ENCODE measurements at regions not wholly inside any gene's neighbourhood (a gene's known extent, or its start where the extent isn't known, plus 50 kb on each side); places are given as distances from the start of the nearest gene placed in this dataset.
"Not testable (repeated sequence)": the region's sequence is repeated elsewhere in the genome, so short reads cannot be mapped to it uniquely, and the experiment has no call there.

- Histone ChIP-seq H3K9me3 (ENCODE audit: control insufficient read depth, insufficient read depth, low read length) (no peaks in the 10 kb centered on the region), H3K27me3 (ENCODE audit: control insufficient read depth, insufficient read depth, low read length) (no peaks in the 10 kb centered on the region), H3K36me3 (ENCODE audit: control insufficient read depth, insufficient read depth, low read length) (no peaks in the 10 kb centered on the region)
Observed at GRCh38 chr1:181985936-181986906, 75.3 kb downstream of the ZNF648 start.

DNA sequence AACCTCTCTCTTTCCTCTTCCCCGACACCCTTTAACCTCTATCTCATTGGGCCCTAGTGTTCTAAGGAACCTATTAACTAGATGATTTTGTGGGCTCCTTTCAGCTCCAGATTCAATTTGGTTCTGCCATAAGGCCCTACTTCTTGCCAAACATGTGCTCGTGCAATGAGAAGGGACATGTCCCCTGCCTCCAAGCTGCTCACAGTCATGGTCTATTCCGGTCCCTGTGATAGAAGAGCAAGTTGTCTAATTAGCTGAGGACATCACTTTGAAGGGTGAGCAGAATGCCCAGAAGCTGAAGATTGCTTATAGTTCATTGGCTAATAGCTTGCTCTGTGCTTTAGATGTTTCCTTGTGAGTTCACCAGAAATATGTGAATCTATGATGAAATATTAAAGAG lies 76.2 kb downstream of the ZNF648 start:
- Histone ChIP-seq H3K4me3 (ENCODE audit: low read depth, low read length) (no peak overlapping the region), H3K9me3 (ENCODE audit: control insufficient read depth, insufficient read depth, low read length) (no peaks in the 10 kb centered on the region), H3K36me3 (ENCODE audit: control insufficient read depth, insufficient read depth, low read length) (no peaks in the 10 kb centered on the region), H3K27me3 (ENCODE audit: control insufficient read depth, insufficient read depth, low read length) (no peaks in the 10 kb centered on the region), H3K27ac (ENCODE audit: low read depth, low read length) (no peak overlapping the region), H3K4me1 (ENCODE audit: control insufficient read depth, insufficient read depth, low read length) (peaks cover 14% of the 10 kb centered on the region; the same call in 1 of the 2 replicates), H3K9ac (ENCODE audit: low read depth, low read length) (no peak overlapping the region)

More at GRCh38 chr1:181985936-181986906, 75.3 kb downstream of the ZNF648 start:
- Histone ChIP-seq H3K4me1 (ENCODE audit: control insufficient read depth, insufficient read depth, low read length) (peaks cover 14% of the 10 kb centered on the region; the same call in 1 of the 2 replicates), H3K9ac (ENCODE audit: low read depth, low read length) (no peak overlapping the region), H3K27ac (ENCODE audit: low read depth, low read length) (no peak overlapping the region), H3K4me3 (ENCODE audit: low read depth, low read length) (no peak overlapping the region)

- no peaks in the 10 kb centered on the region for H3K27me3 ChIP-seq (ENCODE audit: control insufficient read depth, insufficient read depth, low read length)
- H3K27ac ChIP-seq (ENCODE audit: low read depth, low read length) = no peak overlapping the region
- peaks cover 14% of the 10 kb centered on the region; the same call in 1 of the 2 replicates for H3K4me1 ChIP-seq (ENCODE audit: control insufficient read depth, insufficient read depth, low read length)
- no peak overlapping the region for H3K4me3 ChIP-seq (ENCODE audit: low read depth, low read length)
- no peaks in the 10 kb centered on the region for H3K36me3 ChIP-seq (ENCODE audit: control insufficient read depth, insufficient read depth, low read length)
- no peaks in the 10 kb centered on the region for H3K9me3 ChIP-seq (ENCODE audit: control insufficient read depth, insufficient read depth, low read length)
- H3K9ac ChIP-seq (ENCODE audit: low read depth, low read length) = no peak overlapping the region
Observed at GRCh38 chr1:181984006-181984405, 77.5 kb downstream of the ZNF648 start.

- H3K9me3 ChIP-seq (ENCODE audit: control insufficient read depth, insufficient read depth, low read length) = no peaks in the 10 kb centered on the region
- no peak overlapping the region for H3K27ac ChIP-seq (ENCODE audit: low read depth, low read length)
- peaks cover 10% of the 10 kb centered on the region; the same call in 1 of the 2 replicates for H3K4me1 ChIP-seq (ENCODE audit: control insufficient read depth, insufficient read depth, low read length)
- H3K27me3 ChIP-seq (ENCODE audit: control insufficient read depth, insufficient read depth, low read length) = no peaks in the 10 kb centered on the region
- no peak overlapping the region for H3K4me3 ChIP-seq (ENCODE audit: low read depth, low read length)
- no peaks in the 10 kb centered on the region for H3K36me3 ChIP-seq (ENCODE audit: control insufficient read depth, insufficient read depth, low read length)
- no peak overlapping the region for H3K9ac ChIP-seq (ENCODE audit: low read depth, low read length)
Observed at GRCh38 chr1:181981821-181982220, 79.7 kb downstream of the ZNF648 start.

DNA sequence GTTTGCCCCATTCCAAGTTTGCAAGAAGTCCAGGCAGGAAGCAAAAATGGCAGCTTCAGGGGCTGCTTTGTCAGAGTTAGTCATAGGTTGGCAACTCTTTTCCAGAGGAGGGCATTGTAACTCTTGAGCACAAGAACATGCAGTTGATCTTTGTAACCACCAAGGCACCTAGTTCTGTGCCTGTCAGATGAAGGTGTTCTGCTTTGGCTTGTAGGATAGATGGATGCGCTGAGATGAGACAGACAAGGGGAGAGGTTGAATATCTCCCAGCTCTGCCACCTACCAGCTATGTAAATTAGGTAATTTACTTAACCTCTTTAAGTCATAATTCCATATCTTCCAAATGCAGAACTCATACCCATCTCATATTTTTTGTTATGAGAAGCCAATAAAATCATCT lies 89.3 kb downstream of the ZNF648 start:
- Histone ChIP-seq H3K4me1 (ENCODE audit: control insufficient read depth, insufficient read depth, low read length) (peaks cover 23% of the 10 kb centered on the region), H3K27ac (ENCODE audit: low read depth, low read length) (no peak overlapping the region), H3K9me3 (ENCODE audit: control insufficient read depth, insufficient read depth, low read length) (no peaks in the 10 kb centered on the region), H3K27me3 (ENCODE audit: control insufficient read depth, insufficient read depth, low read length) (no peaks in the 10 kb centered on the region), H3K4me3 (ENCODE audit: low read depth, low read length) (no peak overlapping the region), H3K36me3 (ENCODE audit: control insufficient read depth, insufficient read depth, low read length) (no peaks in the 10 kb centered on the region), H3K9ac (ENCODE audit: low read depth, low read length) (no peak overlapping the region)

GRCh38 chr1:181971424-181971823 lies 90.1 kb downstream of the ZNF648 start:
- H3K27me3 ChIP-seq (ENCODE audit: control insufficient read depth, insufficient read depth, low read length) = no peaks in the 10 kb centered on the region
- H3K4me3 ChIP-seq (ENCODE audit: low read depth, low read length) = no peak overlapping the region
- no peak overlapping the region for H3K9ac ChIP-seq (ENCODE audit: low read depth, low read length)
- H3K9me3 ChIP-seq (ENCODE audit: control insufficient read depth, insufficient read depth, low read length) = no peaks in the 10 kb centered on the region
- H3K36me3 ChIP-seq (ENCODE audit: control insufficient read depth, insufficient read depth, low read length) = no peaks in the 10 kb centered on the region
- H3K4me1 ChIP-seq (ENCODE audit: control insufficient read depth, insufficient read depth, low read length) = peaks cover 23% of the 10 kb centered on the region
- H3K27ac ChIP-seq (ENCODE audit: low read depth, low read length) = no peak overlapping the region

DNA sequence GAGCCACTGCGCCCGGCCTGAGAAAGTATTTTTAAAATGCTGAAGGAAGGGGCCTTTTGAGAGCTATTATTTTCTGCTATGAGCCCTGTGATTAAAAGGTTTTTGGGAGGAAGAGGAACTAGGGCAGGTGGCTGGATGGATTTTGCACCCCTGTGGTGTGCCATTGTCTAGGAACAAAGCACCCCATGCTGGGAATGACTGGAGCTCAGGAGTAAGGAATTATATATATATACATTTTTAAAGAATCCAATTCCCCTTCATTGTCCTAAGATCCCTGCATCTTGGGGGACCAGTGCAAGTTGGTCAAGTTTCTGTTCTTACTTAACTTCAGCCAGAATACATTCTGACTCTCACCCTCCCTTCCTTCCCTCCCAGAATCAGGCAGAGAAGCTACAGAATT lies 91.6 kb downstream of the ZNF648 start:
- Histone ChIP-seq H3K36me3 (ENCODE audit: control insufficient read depth, insufficient read depth, low read length) (no peaks in the 10 kb centered on the region), H3K4me1 (ENCODE audit: control insufficient read depth, insufficient read depth, low read length) (peaks cover 23% of the 10 kb centered on the region), H3K27ac (ENCODE audit: low read depth, low read length) (peak overlapping the region; percentile 94), H3K9me3 (ENCODE audit: control insufficient read depth, insufficient read depth, low read length) (no peaks in the 10 kb centered on the region), H3K9ac (ENCODE audit: low read depth, low read length) (peak overlapping the region; percentile 48; the same call in 1 of the 2 replicates), H3K4me3 (ENCODE audit: low read depth, low read length) (peak overlapping the region; percentile 31; the same call in 1 of the 2 replicates), H3K27me3 (ENCODE audit: control insufficient read depth, insufficient read depth, low read length) (no peaks in the 10 kb centered on the region)

- H3K36me3 ChIP-seq (ENCODE audit: control insufficient read depth, insufficient read depth, low read length); H3K27me3 ChIP-seq (ENCODE audit: control insufficient read depth, insufficient read depth, low read length); H3K4me3 ChIP-seq (ENCODE audit: low read depth, low read length); H3K27ac ChIP-seq (ENCODE audit: low read depth, low read length); H3K4me1 ChIP-seq (ENCODE audit: control insufficient read depth, insufficient read depth, low read length); H3K9ac ChIP-seq (ENCODE audit: low read depth, low read length); H3K9me3 ChIP-seq (ENCODE audit: control insufficient read depth, insufficient read depth, low read length): not testable (repeated sequence)
Observed at GRCh38 chr1:181954696-181955095, 106.8 kb downstream of the ZNF648 start.

DNA sequence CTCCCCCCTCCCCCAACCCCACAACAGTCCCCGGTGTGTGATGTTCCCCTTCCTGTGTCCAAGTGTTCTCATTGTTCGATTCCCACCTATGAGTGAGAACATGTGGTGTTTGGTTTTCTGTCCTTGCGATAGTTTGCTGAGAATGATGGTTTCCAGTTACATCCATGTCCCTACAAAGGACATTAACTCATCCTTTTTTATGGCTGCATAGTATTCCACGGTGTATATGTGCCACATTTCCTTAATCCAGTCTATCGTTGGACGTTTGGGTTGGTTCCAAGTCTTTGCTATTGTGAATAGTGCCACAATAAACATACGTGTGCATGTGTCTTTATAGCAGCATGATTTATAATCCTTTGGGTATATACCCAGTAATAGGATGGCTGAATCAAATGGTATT lies 107.3 kb downstream of the ZNF648 start:
- H3K9ac ChIP-seq (ENCODE audit: low read depth, low read length); H3K4me3 ChIP-seq (ENCODE audit: low read depth, low read length); H3K36me3 ChIP-seq (ENCODE audit: control insufficient read depth, insufficient read depth, low read length); H3K27ac ChIP-seq (ENCODE audit: low read depth, low read length); H3K4me1 ChIP-seq (ENCODE audit: control insufficient read depth, insufficient read depth, low read length); H3K27me3 ChIP-seq (ENCODE audit: control insufficient read depth, insufficient read depth, low read length); H3K9me3 ChIP-seq (ENCODE audit: control insufficient read depth, insufficient read depth, low read length): not testable (repeated sequence)

- Histone ChIP-seq H3K9ac (ENCODE audit: low read depth, low read length) (no peak overlapping the region), H3K4me1 (ENCODE audit: control insufficient read depth, insufficient read depth, low read length) (no peaks in the 10 kb centered on the region), H3K4me3 (ENCODE audit: low read depth, low read length) (no peak overlapping the region), H3K9me3 (ENCODE audit: control insufficient read depth, insufficient read depth, low read length) (no peaks in the 10 kb centered on the region; the same call in 1 of the 2 replicates), H3K27ac (ENCODE audit: low read depth, low read length) (no peak overlapping the region), H3K36me3 (ENCODE audit: control insufficient read depth, insufficient read depth, low read length) (no peaks in the 10 kb centered on the region), H3K27me3 (ENCODE audit: control insufficient read depth, insufficient read depth, low read length) (no peaks in the 10 kb centered on the region)
Observed at GRCh38 chr1:181953596-181953995, 107.9 kb downstream of the ZNF648 start.

DNA sequence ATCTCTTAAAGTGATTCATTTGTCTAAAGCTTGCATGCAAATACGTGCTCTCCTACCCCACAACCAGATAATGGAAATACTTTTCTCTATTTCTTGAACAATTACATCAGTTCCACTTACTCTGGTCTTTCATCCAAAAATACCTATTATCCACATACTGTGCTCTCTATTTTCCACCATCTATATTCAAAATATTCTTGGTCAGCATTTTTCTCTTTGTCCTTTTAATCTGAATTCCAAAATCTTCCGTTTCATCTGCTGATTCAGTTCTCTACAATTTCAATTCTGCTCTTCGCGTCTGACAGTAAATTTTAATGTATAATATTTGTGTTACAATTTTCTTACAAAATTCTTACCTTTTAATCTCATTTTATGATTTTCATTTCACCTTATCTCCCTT lies 110.3 kb downstream of the ZNF648 start:
- H3K9ac ChIP-seq (ENCODE audit: low read depth, low read length) = no peak overlapping the region
- H3K27ac ChIP-seq (ENCODE audit: low read depth, low read length) = no peak overlapping the region
- H3K9me3 ChIP-seq (ENCODE audit: control insufficient read depth, insufficient read depth, low read length) = no peaks in the 10 kb centered on the region; the same call in 1 of the 2 replicates
- H3K27me3 ChIP-seq (ENCODE audit: control insufficient read depth, insufficient read depth, low read length) = no peaks in the 10 kb centered on the region
- H3K36me3 ChIP-seq (ENCODE audit: control insufficient read depth, insufficient read depth, low read length) = no peaks in the 10 kb centered on the region
- H3K4me1 ChIP-seq (ENCODE audit: control insufficient read depth, insufficient read depth, low read length) = no peaks in the 10 kb centered on the region
- H3K4me3 ChIP-seq (ENCODE audit: low read depth, low read length) = no peak overlapping the region

Measured in HUES48 (cell line).